Endothelial cell of umbilical vein (primary cell): ENCODE measurements at regions not wholly inside any gene's neighbourhood (a gene's known extent, or its start where the extent isn't known, plus 50 kb on each side); places are given as distances from the start of the nearest gene placed in this dataset.

Experiments
- BruUV-seq: library from RNA; stranded (reverse); fragments of 400-500 nt; replicated peaks from 2 replicates; lab custom pipeline; 2021; lab: Mats Ljungman, UMichigan
- CTCF ChIA-PET: fragments of 300-600, 350-600 bp; sonication (Branson Sonifier 250); formaldehyde crosslinking; loops from one replicate; lab custom pipeline; 2021; ENCODE audit warnings: antibody characterized with exemption, inconsistent platforms; lab: Charles Lee
- POLR2A ChIA-PET: fragments of 300-600, 350-600 bp; sonication (Branson Sonifier 250); formaldehyde crosslinking; loops from one replicate; lab custom pipeline; 2021; ENCODE audit warnings: antibody characterized with exemption, inconsistent platforms; lab: Charles Lee
- DNase-seq: peaks from one replicate; pipeline ENCODE4 v3.0.0-alpha.2; 2011; ENCODE audit warnings: low read depth, low spot score
- FAIRE-seq: peaks from 2 replicates; lab custom pipeline; 2011; peaks lifted over from hg19 to GRCh38; lab: Jason Lieb, UNC
- H2AFZ ChIP-seq: 2 replicates; pipeline ENCODE4 v1.6.0; 2012; ENCODE audit warnings: low read depth, low read length, control low read depth, inconsistent platforms
- H3K27ac ChIP-seq: 2 replicates; pipeline ENCODE4 v1.5.1; 2011; ENCODE audit warnings: low read depth, mild to moderate bottlenecking, control low read depth, low read length, moderate library complexity; ENCODE audit not compliant: insufficient read depth
- H3K27me3 ChIP-seq, 2 experiments: 2 replicates each; pipeline versions ENCODE4 v1.6.0 to v1.6.1; 2011; ENCODE audit warnings: low read length in 2 of 2, mixed read lengths in 1 of 2; ENCODE audit not compliant: control insufficient read depth in 2 of 2, insufficient read depth in 2 of 2
- H3K36me3 ChIP-seq, 2 experiments: 2 replicates in 1 of 2; 3 replicates in 1 of 2; pipeline ENCODE4 v1.5.1; 2011; ENCODE audit warnings: low read length in 2 of 2, mild to moderate bottlenecking in 1 of 2, moderate library complexity in 1 of 2; ENCODE audit not compliant: control insufficient read depth in 2 of 2, insufficient read depth in 2 of 2; ENCODE audit errors: extremely low read depth in 1 of 2
- H3K4me1 ChIP-seq: 3 replicates; pipeline ENCODE4 v1.5.1; 2011; ENCODE audit warnings: mild to moderate bottlenecking, low read length; ENCODE audit not compliant: control insufficient read depth, insufficient read depth; ENCODE audit errors: extremely low read depth
- H3K4me2 ChIP-seq: 2 replicates; pipeline ENCODE4 v1.6.1; 2011; ENCODE audit warnings: low read length, control low read depth, mixed read lengths; ENCODE audit not compliant: insufficient read depth
- H3K4me3 ChIP-seq, 3 experiments: fragments of 200-600 bp in 1 of 3; sonication (generic), shearing (Covaris generic) in 1 of 3; replicated peaks in 1 of 3; 2 replicates each; pipeline ENCODE4 v1.5.1; 2011 to 2016; ENCODE audit warnings: control low read depth in 3 of 3, low read length in 3 of 3, mild to moderate bottlenecking in 2 of 3, inconsistent platforms in 1 of 3, low read depth in 1 of 3, moderate library complexity in 1 of 3; ENCODE audit not compliant: insufficient read depth in 1 of 3
- H3K79me2 ChIP-seq: 2 replicates; pipeline ENCODE4 v1.6.0; 2012; ENCODE audit warnings: low read length, inconsistent platforms; ENCODE audit not compliant: control insufficient read depth, insufficient read depth
- H3K9ac ChIP-seq: replicated peaks from 2 replicates; pipeline ENCODE3; 2011; ENCODE audit warnings: low read length, control low read depth; ENCODE audit not compliant: insufficient read depth; ENCODE audit errors: extremely low read depth
- H3K9me1 ChIP-seq: replicated peaks from 3 replicates; pipeline ENCODE4 v1.6.0; 2011; ENCODE audit warnings: mild to moderate bottlenecking, low read length; ENCODE audit not compliant: control insufficient read depth, insufficient read depth; ENCODE audit errors: extremely low read depth
- H3K9me3 ChIP-seq: replicated peaks from 2 replicates; pipeline ENCODE4 v1.5.1; 2012; ENCODE audit warnings: low read length, inconsistent platforms; ENCODE audit not compliant: control insufficient read depth, insufficient read depth
- H4K20me1 ChIP-seq: replicated peaks from 2 replicates; pipeline ENCODE3; 2011; ENCODE audit warnings: mild to moderate bottlenecking, low read length; ENCODE audit not compliant: control insufficient read depth, insufficient read depth; ENCODE audit errors: extremely low read depth
- EZH2 ChIP-seq: IDR thresholded peaks from 2 replicates; pipeline ENCODE4 v1.6.1; 2012; ENCODE audit warnings: borderline replicate concordance, low read depth, mild to moderate bottlenecking, moderate library complexity, low read length, inconsistent platforms; ENCODE audit not compliant: severe bottlenecking
- FOS ChIP-seq: IDR thresholded peaks from 2 replicates; pipeline ENCODE4 v1.6.1; 2011; ENCODE audit warnings: mild to moderate bottlenecking, low read length, moderate library complexity, borderline replicate concordance; ENCODE audit not compliant: insufficient read depth
- GATA2 ChIP-seq: IDR thresholded peaks from 2 replicates; pipeline ENCODE4 v1.7.0; 2011; ENCODE audit warnings: low read depth, mild to moderate bottlenecking, moderate library complexity, mixed read lengths, low read length; ENCODE audit not compliant: insufficient read length, insufficient read depth
- JUN ChIP-seq: IDR thresholded peaks from 2 replicates; pipeline ENCODE4 v1.6.1; 2011; ENCODE audit warnings: borderline replicate concordance, low read depth; ENCODE audit not compliant: insufficient read length, insufficient read depth
- MAX ChIP-seq: IDR thresholded peaks from 2 replicates; pipeline ENCODE4 v1.6.1; 2011; ENCODE audit not compliant: insufficient read depth, insufficient read length
- MYC ChIP-seq: IDR thresholded peaks from one replicate; pipeline ENCODE4 v1.6.1; 2011; ENCODE audit warnings: mild to moderate bottlenecking, low read depth, low read length
- POLR2A ChIP-seq: IDR thresholded peaks from 2 replicates; pipeline ENCODE4 v1.6.1; 2012; ENCODE audit warnings: low read depth, mild to moderate bottlenecking, control low read depth, low read length
- POLR2AphosphoS5 ChIP-seq: IDR thresholded peaks from 2 replicates; pipeline ENCODE4 v1.6.1; 2012; ENCODE audit warnings: low read depth, mild to moderate bottlenecking, control low read depth, low read length, moderate library complexity; ENCODE audit not compliant: insufficient read depth
- dilution Hi-C: fragments of 300-500 bp; cut with MboI; formaldehyde crosslinking; loops from one replicate; pipeline ENCODE4 v1.15.0; 2019; ENCODE audit warnings: low sequenced_read_pairs; ENCODE audit not compliant: extremely low pct_ligation_motif_present
- intact Hi-C: fragments of 100-400 bp; cut with micrococcal nuclease; formaldehyde crosslinking; loops from one replicate; pipeline ENCODE4 v1.10.0; 2022
- TF ChIP-seq, protein P1 (sequence below), 2 donors: IDR thresholded peaks; 1 replicate in 1 of 2; 2 replicates in 1 of 2; pipeline ENCODE4 v1.5.1; 2011; ENCODE audit warnings: low read length in 2 of 2, mild to moderate bottlenecking in 2 of 2, moderate library complexity in 2 of 2, control low read depth in 1 of 2, inconsistent platforms in 1 of 2, low read depth in 1 of 2; ENCODE audit not compliant: insufficient read depth in 1 of 2; ENCODE audit errors: extremely low read depth in 1 of 2

DNA sequence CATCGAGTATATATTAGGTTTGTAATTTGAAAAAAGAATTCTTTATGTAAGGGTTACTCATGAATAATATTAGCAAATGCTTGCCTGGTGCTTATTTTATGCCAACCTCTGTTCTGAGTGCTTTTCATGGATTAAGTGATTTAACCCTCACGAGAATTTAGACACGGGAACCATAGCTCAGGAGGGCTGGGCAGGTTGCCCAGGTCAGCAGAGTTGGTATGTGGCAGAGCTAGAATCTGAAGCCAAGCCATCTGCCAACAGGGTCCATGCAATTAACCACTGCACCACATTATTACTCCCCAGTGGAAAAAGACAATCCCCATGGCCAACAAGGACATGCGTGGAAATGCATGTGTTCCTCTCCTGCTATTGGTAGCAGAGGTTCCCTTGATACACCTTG, 345.6 kb downstream of the CDC5L start:
- POLR2A ChIA-PET: no interaction called here
- H2AFZ ChIP-seq: no peak overlapping the region
- H3K4me2 ChIP-seq: no peak overlapping the region
- no peaks in the 10 kb centered on the region for H3K79me2 ChIP-seq
- H3K27ac ChIP-seq: no peak overlapping the region
- no peaks in the 10 kb centered on the region for H3K9me3 ChIP-seq
- FAIRE-seq: no peak
- CTCF ChIA-PET: no interaction called here
- no peak overlapping the region for H3K4me3 ChIP-seq
- no peak for DNase-seq
- no peak overlapping the region for H3K9ac ChIP-seq
- no peaks in the 10 kb centered on the region for H3K4me1 ChIP-seq
- BruUV-seq: no TSS peak
- no peaks in the 10 kb centered on the region for H3K36me3 ChIP-seq
- no peaks in the 10 kb centered on the region for H3K9me1 ChIP-seq
- intact Hi-C loops: no loop called here
- no peak for TF ChIP-seq MAX
- TF ChIP-seq EZH2: no peak
- TF ChIP-seq JUN: no peak
- no peak for TF ChIP-seq FOS
- no peak for TF ChIP-seq POLR2AphosphoS5
- TF ChIP-seq, protein P1, sequence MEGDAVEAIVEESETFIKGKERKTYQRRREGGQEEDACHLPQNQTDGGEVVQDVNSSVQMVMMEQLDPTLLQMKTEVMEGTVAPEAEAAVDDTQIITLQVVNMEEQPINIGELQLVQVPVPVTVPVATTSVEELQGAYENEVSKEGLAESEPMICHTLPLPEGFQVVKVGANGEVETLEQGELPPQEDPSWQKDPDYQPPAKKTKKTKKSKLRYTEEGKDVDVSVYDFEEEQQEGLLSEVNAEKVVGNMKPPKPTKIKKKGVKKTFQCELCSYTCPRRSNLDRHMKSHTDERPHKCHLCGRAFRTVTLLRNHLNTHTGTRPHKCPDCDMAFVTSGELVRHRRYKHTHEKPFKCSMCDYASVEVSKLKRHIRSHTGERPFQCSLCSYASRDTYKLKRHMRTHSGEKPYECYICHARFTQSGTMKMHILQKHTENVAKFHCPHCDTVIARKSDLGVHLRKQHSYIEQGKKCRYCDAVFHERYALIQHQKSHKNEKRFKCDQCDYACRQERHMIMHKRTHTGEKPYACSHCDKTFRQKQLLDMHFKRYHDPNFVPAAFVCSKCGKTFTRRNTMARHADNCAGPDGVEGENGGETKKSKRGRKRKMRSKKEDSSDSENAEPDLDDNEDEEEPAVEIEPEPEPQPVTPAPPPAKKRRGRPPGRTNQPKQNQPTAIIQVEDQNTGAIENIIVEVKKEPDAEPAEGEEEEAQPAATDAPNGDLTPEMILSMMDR (IDR thresholded peaks at IDR 0.05; ENCODE audit: extremely low read depth in 1 of 2, insufficient read depth in 1 of 2, low read depth in 1 of 2, low read length in 2 of 2): no peak
- TF ChIP-seq MYC: no peak
- TF ChIP-seq GATA2: no peak
- TF ChIP-seq POLR2A: no peak
- H3K27me3 ChIP-seq: no peaks in the 10 kb centered on the region
- dilution Hi-C loops: no loop called here
- H4K20me1 ChIP-seq: no peaks in the 10 kb centered on the region
